Stimulated activated CD8-positive, alpha-beta memory T cell treated with anti-CD3 and anti-CD28 coated beads, Interleukin-2, amount 100 ng/mL, for 1 hour (primary cell): ENCODE measurements at regions not wholly inside any gene's neighbourhood (a gene's known extent, or its start where the extent isn't known, plus 50 kb on each side); places are given as distances from the start of the nearest gene placed in this dataset.
"Not testable (repeated sequence)": the region's sequence is repeated elsewhere in the genome, so short reads cannot be mapped to it uniquely, and the experiment has no call there.

Source experiments
- DNase-seq, 2 donors: peaks; one replicate each; pipeline ENCODE4 v3.0.0-alpha.2; 2020; ENCODE audit warnings: low read depth in 2 of 2

GRCh38 chrX:39401483-39402110 is 600.3 kb downstream of the MID1IP1 start:
- no peak for DNase-seq

DNA sequence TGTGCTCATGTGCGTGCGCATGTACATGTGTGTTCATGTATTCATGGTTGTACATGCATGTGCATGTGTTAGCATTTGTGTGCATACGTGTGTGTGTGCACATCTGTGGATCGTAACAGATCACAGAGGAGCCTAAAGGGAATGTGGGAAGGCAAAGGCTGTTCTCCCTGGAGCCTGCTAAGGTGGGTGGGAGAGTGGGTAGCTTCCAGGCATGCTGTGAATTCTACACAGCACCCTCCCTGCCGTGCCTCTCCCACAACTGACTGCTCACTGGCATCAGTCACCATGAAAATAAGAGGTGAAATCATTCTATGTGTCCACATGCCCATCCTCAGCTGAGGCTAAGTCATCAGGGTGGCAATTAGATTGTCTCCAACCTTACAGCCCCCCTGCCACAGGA is 600.9 kb downstream of the MID1IP1 start:
- no peak for DNase-seq

DNA sequence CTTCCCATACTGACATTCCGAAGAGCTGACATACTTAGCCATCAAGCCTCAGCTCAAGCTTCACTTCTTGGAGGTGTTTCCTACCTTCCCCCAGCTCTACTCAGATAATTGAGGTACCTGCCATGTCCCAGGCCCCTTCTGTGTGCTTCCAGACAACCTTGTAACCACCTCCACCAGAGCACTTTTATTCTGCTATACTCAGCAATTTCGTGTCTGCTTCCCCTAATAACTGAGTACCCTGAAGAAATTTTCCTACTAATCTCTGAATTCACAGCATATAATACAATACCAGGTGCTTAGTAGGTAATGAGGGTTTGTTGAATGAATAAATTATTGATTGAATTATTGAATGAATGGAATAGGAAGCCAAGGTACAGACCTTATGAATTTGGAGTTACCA is 605.5 kb downstream of the MID1IP1 start:
- no peak for DNase-seq

DNA sequence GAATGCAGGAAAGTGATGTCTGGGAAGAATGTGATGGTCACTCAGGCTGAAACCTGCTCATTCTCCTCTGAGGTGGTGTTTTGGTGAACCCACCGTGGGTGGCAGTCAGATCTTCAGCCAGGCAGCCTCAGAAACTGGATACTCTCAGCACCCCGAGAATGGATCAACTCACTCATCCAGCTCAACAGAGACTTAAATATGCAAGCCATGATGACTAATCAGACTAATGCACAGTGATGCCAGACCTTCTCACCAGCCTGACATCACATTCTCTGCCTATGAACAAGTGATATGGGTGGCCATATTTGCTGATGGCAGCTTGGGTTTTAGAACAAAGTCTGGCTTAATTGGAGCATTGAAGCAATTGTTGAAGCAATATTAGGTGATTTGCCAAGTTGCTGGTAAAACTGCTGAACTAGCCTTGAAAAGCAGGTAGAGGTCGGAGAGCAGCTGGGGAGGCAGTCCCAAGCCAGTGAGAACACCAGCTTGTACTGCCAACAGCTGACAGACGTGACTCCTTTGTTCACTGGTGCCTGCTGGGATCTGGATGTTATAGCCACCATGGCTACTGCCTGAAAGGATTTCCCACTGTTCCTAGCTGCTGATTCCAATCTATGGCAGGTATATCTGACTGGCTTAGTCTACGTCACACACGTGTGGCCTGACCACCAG is 608.1 kb downstream of the MID1IP1 start:
- no peak for DNase-seq

DNA sequence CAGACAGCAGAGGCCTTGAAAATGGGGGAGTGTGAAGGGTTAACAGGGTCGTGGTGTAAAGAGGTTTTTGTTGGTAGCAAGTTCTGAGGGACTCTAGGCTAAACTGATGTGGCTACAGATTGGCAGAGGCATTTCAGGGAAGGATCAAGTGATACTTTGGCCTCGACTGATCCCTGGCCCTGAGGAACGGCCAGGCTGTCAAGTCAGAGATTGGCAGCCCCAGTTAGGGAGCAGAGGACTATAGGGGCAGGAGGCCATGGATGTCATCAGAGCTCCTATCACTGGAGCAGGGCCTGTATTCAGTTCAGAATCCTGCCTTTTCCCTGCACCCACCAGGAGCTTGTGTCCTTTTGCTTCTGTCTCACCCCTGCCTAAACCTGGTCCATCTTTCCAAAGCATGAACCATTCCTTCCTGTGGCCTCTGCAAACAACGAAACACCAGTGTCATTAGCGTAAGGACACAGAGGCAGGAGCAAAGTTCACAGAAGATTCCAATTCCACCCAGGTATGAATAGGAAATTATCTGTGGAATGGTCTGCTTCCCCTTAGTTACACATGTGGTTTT is 613.1 kb downstream of the MID1IP1 start:
- no peak for DNase-seq

DNA sequence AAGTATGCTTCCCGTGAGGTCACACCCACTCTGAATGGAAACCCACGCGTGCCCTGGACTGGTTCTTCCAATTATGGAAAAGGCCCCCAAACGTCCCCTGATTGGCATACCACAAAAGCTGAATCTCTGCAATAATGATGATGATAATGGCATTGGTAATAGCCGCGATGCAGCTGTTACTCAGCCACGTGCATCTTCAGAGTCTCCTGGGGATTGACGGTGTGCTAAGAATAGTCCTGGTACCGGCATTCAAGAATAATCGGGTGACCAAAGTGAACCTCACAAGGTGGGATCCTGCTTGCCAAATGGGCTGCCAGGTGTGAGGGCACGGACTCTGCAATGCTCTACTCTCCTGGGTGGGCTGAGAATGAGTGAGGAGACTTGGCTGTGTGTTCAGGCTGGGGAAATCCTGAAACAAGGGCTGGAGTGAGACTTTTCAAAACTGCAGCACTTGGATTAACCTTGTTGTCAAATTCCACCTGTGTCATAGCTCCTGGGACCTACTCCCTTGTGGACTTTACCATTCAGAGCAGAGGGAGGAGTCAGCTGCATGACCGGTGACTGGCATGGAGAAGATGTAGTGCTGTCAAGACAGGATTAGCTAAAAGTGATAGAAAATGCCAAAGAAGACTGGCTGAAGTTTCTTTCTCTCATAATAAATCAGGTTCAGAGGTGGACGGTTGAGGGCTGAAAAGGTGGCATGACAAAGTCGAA is 615.4 kb downstream of the MID1IP1 start:
- DNase-seq, result no peak

GRCh38 chrX:39418254-39418704 is 617.0 kb downstream of the MID1IP1 start:
- no peak for DNase-seq

- DNase-seq, result no peak
These were observed 617.7 kb downstream of the MID1IP1 start for GRCh38 chrX:39418731-39419638.

GRCh38 chrX:39421006-39421405 is 619.7 kb downstream of the MID1IP1 start:
- DNase-seq, result no peak

DNA sequence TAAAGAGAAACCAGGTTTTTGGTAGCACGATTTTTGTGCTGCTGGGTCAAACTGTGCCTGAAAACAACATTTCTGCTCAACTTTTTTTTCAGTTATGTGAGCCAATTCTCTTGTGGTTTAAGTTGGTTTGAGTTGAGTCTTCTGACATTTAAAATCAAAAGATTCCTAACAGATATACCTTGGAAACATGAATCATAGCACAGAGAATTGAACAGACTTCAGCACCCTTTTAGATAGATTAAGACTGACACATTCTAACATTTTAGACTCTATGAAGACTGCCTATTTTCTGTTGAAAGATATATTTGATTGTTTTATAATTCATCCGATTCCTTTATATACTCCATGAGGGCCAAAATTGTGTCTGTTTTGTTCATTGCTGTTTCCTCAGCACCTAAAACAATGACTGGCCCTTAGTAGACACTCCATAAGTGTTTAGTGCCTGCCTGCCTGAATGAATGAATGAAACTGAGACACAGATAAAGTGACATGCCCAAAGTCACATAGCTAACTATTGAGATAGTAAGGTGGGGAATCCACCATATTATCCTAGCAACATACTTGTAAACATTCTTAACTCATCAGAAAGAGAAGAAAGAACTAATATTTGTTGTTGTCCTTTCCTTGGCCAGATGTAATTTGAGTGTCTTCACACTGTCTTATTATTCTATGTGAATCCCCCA is 624.0 kb downstream of the MID1IP1 start:
- no peak for DNase-seq

- DNase-seq, result no peak
These were observed 624.8 kb downstream of the MID1IP1 start for GRCh38 chrX:39426101-39426500.

DNA sequence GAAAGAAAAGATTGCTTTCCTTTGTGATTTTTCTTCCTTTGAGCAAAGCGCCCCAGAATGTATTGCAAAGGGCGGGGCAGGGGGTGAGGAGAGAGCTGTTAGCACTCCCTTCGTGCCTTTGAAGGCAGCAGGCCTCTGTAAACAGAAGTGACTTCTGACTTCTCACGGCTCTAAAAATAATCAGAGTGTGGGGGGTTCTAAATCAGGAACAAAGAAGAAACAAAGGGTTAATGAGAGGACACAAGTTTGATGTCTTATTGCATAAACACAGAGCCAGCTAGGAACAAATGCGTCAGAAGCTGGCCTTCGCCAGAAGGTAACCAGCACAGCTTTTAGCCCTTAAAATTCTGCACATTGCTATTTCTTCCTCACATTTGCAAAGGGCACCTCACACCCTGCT is 626.2 kb downstream of the MID1IP1 start:
- DNase-seq, result no peak

- no peak for DNase-seq
These were observed 626.6 kb downstream of the MID1IP1 start for GRCh38 chrX:39427906-39428305.

- DNase-seq, result no peak
These were observed 629.3 kb downstream of the MID1IP1 start for GRCh38 chrX:39430551-39430950.

- DNase-seq, result no peak
These were observed 630.6 kb downstream of the MID1IP1 start for GRCh38 chrX:39431893-39432292.

GRCh38 chrX:39434671-39435070 is 633.4 kb downstream of the MID1IP1 start:
- not testable (repeated sequence) for DNase-seq

- DNase-seq, result not testable (repeated sequence)
These were observed 635.3 kb downstream of the MID1IP1 start for GRCh38 chrX:39436538-39436937.

GRCh38 chrX:39437670-39438441 is 636.6 kb downstream of the MID1IP1 start:
- no peak for DNase-seq

DNA sequence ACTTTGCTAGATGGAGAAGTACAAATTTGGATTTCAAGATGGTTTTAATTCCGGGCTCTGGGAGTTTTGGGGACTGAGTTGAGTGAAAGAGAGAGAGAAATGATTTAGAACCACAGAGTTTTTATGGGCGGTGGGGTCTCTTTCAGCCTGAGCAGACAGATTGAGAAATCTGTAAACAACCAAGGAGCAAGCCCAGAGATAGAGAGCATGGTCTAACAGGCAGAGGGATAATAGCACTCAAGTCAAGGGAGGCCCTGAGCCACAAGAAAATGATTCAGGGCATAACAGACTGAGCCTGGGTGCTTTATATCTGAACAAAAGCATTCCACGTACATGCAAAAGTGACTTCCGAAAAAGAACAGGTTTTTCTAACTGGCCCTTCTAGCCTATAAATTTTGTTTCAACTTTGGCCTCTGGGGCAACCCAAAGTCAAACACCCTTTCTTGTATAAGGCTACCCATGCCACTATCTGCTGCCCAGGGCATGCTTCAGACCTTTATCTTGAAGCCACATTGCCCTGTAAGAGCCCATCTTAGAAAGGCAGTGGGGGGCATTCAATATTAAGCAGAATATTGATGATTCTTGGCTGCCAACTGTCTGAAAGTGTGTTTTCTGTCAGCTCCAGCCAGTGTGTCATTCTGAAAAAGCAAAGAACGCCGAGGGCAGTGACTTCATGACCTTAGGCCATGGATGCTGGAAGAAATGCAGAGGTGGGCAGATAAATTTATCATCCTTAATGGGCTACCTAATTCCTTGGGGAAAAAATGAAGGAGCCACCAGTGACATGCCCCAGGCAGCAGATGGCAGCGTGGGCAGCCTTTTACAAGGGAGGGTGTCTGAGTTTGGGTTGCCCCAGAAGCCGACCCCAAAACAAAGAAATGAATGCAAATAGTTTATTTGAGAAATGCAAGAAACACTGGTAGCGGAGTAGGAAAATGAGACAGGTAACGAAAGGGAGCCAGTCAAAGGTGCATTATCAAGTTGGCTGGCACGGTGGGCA is 637.6 kb downstream of the MID1IP1 start:
- no peak for DNase-seq
